ENCODE measurements at regions not wholly inside any gene's neighbourhood (a gene's known extent, or its start where the extent isn't known, plus 50 kb on each side); places are given as distances from the start of the nearest gene placed in this dataset.

GRCh38 chr6:22682979-22683378 lies 113.6 kb downstream of the HDGFL1 start:
- H3F3A ChIP-seq (ENCODE audit: insufficient read depth, low read depth), result no peaks in the 10 kb centered on the region
- H3K27ac ChIP-seq, result no peak overlapping the region
- ChIA-PET POLR2A (ENCODE audit: unreplicated experiment) (no interaction called here), CTCF (no interaction called here)
- H3K4me1 ChIP-seq (replicated peaks; ENCODE audit: insufficient read depth), result no peaks in the 10 kb centered on the region
- no peak overlapping the region for H3K4me2 ChIP-seq
- no peaks in the 10 kb centered on the region for H3K9me3 ChIP-seq (ENCODE audit: insufficient read depth, low read depth)
- no peaks in the 10 kb centered on the region for H3K27me3 ChIP-seq (ENCODE audit: insufficient read depth, low read depth)
- TF ChIP-seq EZH2 (IDR thresholded peaks at IDR 0.05; ENCODE audit: low read depth), result no peak
- TF ChIP-seq, protein P1, sequence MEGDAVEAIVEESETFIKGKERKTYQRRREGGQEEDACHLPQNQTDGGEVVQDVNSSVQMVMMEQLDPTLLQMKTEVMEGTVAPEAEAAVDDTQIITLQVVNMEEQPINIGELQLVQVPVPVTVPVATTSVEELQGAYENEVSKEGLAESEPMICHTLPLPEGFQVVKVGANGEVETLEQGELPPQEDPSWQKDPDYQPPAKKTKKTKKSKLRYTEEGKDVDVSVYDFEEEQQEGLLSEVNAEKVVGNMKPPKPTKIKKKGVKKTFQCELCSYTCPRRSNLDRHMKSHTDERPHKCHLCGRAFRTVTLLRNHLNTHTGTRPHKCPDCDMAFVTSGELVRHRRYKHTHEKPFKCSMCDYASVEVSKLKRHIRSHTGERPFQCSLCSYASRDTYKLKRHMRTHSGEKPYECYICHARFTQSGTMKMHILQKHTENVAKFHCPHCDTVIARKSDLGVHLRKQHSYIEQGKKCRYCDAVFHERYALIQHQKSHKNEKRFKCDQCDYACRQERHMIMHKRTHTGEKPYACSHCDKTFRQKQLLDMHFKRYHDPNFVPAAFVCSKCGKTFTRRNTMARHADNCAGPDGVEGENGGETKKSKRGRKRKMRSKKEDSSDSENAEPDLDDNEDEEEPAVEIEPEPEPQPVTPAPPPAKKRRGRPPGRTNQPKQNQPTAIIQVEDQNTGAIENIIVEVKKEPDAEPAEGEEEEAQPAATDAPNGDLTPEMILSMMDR (conservative IDR thresholded peaks at IDR 0.05), result no peak
- no peaks in the 10 kb centered on the region for H3K79me2 ChIP-seq (ENCODE audit: low read depth)
- H2AFZ ChIP-seq, result no peak overlapping the region
- no peaks in the 10 kb centered on the region for H3K36me3 ChIP-seq (ENCODE audit: low read depth)
- intact Hi-C loops (cut with micrococcal nuclease; ENCODE audit: unreplicated experiment), result no loop called here
- H3K9me2 ChIP-seq (ENCODE audit: insufficient read depth), result no peaks in the 10 kb centered on the region
- DNase-seq, result no peak
- no peak overlapping the region for H3K4me3 ChIP-seq
- no TSS peak for BruUV-seq (replicated peaks)
- H4K20me1 ChIP-seq (ENCODE audit: insufficient read depth), result no peaks in the 10 kb centered on the region

- no peak overlapping the region for H3K27ac ChIP-seq
- CTCF ChIA-PET, result no interaction called here
- DNase-seq, result no peak
- H3K9me2 ChIP-seq (ENCODE audit: insufficient read depth), result no peaks in the 10 kb centered on the region
- H2AFZ ChIP-seq, result no peak overlapping the region
- no peaks in the 10 kb centered on the region for H3K36me3 ChIP-seq (ENCODE audit: low read depth)
- TF ChIP-seq EZH2 (IDR thresholded peaks at IDR 0.05; ENCODE audit: low read depth), result no peak
- TF ChIP-seq, protein P1 (conservative IDR thresholded peaks at IDR 0.05), result no peak
- no peak overlapping the region for H3K4me3 ChIP-seq
- no peaks in the 10 kb centered on the region for H3K4me1 ChIP-seq (replicated peaks; ENCODE audit: insufficient read depth)
- no peaks in the 10 kb centered on the region for H4K20me1 ChIP-seq (ENCODE audit: insufficient read depth)
- no peaks in the 10 kb centered on the region for H3F3A ChIP-seq (ENCODE audit: insufficient read depth, low read depth)
- POLR2A ChIA-PET (ENCODE audit: unreplicated experiment), result no interaction called here
- no peaks in the 10 kb centered on the region for H3K79me2 ChIP-seq (ENCODE audit: low read depth)
- no peak overlapping the region for H3K4me2 ChIP-seq
- intact Hi-C loops (cut with micrococcal nuclease; ENCODE audit: unreplicated experiment), result no loop called here
- no TSS peak for BruUV-seq (replicated peaks)
- no peaks in the 10 kb centered on the region for H3K27me3 ChIP-seq (ENCODE audit: insufficient read depth, low read depth)
- H3K9me3 ChIP-seq (ENCODE audit: insufficient read depth, low read depth), result no peaks in the 10 kb centered on the region
Measured at GRCh38 chr6:22690446-22690845, 121.1 kb downstream of the HDGFL1 start.

GRCh38 chr6:22694092-22694724 lies 124.8 kb downstream of the HDGFL1 start:
- DNase-seq, result no peak
- Histone ChIP-seq H3K79me2 (ENCODE audit: low read depth) (no peaks in the 10 kb centered on the region), H3F3A (ENCODE audit: insufficient read depth, low read depth) (no peaks in the 10 kb centered on the region), H3K4me2 (no peak overlapping the region), H3K36me3 (ENCODE audit: low read depth) (no peaks in the 10 kb centered on the region), H3K4me3 (no peak overlapping the region), H3K27ac (no peak overlapping the region), H3K27me3 (ENCODE audit: insufficient read depth, low read depth) (no peaks in the 10 kb centered on the region), H3K9me2 (ENCODE audit: insufficient read depth) (no peaks in the 10 kb centered on the region), H2AFZ (no peak overlapping the region), H4K20me1 (ENCODE audit: insufficient read depth) (no peaks in the 10 kb centered on the region), H3K4me1 (replicated peaks; ENCODE audit: insufficient read depth) (no peaks in the 10 kb centered on the region), H3K9me3 (ENCODE audit: insufficient read depth, low read depth) (no peaks in the 10 kb centered on the region)
- CTCF ChIA-PET, result no interaction called here
- POLR2A ChIA-PET (ENCODE audit: unreplicated experiment), result no interaction called here
- BruUV-seq (replicated peaks), result no TSS peak
- TF ChIP-seq, protein P1 (conservative IDR thresholded peaks at IDR 0.05), result no peak
- TF ChIP-seq EZH2 (IDR thresholded peaks at IDR 0.05; ENCODE audit: low read depth), result no peak
- intact Hi-C loops (cut with micrococcal nuclease; ENCODE audit: unreplicated experiment), result no loop called here
